GM23338 (cell line): ENCODE measurements at regions not wholly inside any gene's neighbourhood (a gene's known extent, or its start where the extent isn't known, plus 50 kb on each side); places are given as distances from the start of the nearest gene placed in this dataset.

ENCODE experiments used
- ATAC-seq: fragments of 200-7000 bp; cut with Tn5 transposase; 3 replicates; pipeline ENCODE4 v1.9.1; 2020
- DNase-seq: peaks from one replicate; pipeline ENCODE4 v3.0.0-alpha.2; 2015; ENCODE audit warnings: low spot score
- H2AFZ ChIP-seq: fragments of 200-600 bp; sonication (generic); 2 replicates; pipeline ENCODE4 v1.8.0; 2016; ENCODE audit warnings: antibody characterized with exemption, mild to moderate bottlenecking, moderate library complexity
- H3F3A ChIP-seq: fragments of 200-600 bp; sonication (generic); replicated peaks from 2 replicates; pipeline ENCODE4 v1.8.0; 2017; ENCODE audit warnings: antibody characterized with exemption, mixed run types, low read depth
- H3K27ac ChIP-seq: fragments of 200-600 bp; sonication (generic); 2 replicates; pipeline ENCODE4 v1.6.1; 2016; ENCODE audit warnings: low read depth
- H3K27me3 ChIP-seq: fragments of 200-600 bp; sonication (generic); 2 replicates; pipeline ENCODE4 v1.8.0; 2016; ENCODE audit warnings: mild to moderate bottlenecking, mixed run types, moderate library complexity; ENCODE audit not compliant: insufficient read depth
- H3K36me3 ChIP-seq: fragments of 200-600 bp; sonication (generic); 2 replicates; pipeline ENCODE4 v1.8.0; 2016; ENCODE audit warnings: mild to moderate bottlenecking; ENCODE audit not compliant: insufficient read depth
- H3K4me1 ChIP-seq: fragments of 200-600 bp; sonication (generic); 2 replicates; pipeline ENCODE4 v1.8.0; 2016; ENCODE audit warnings: mild to moderate bottlenecking, moderate library complexity; ENCODE audit not compliant: insufficient read depth
- H3K4me2 ChIP-seq: fragments of 200-600 bp; sonication (generic); 2 replicates; pipeline ENCODE4 v1.7.1; 2017; ENCODE audit warnings: mixed run types
- H3K4me3 ChIP-seq: fragments of 200-600 bp; sonication (generic); 2 replicates; pipeline ENCODE4 v1.6.1; 2016; ENCODE audit warnings: mixed run types
- H3K79me2 ChIP-seq: fragments of 200-600 bp; sonication (generic); replicated peaks from 2 replicates; pipeline ENCODE4 v1.8.0; 2017; ENCODE audit warnings: mild to moderate bottlenecking; ENCODE audit not compliant: insufficient read depth
- H3K9me2 ChIP-seq: fragments of 200-600 bp; sonication (generic); 2 replicates; pipeline ENCODE4 v1.8.0; 2017; ENCODE audit not compliant: insufficient read depth
- H4K20me1 ChIP-seq: fragments of 200-600 bp; sonication (generic); replicated peaks from 2 replicates; pipeline ENCODE4 v1.8.0; 2017; ENCODE audit warnings: mild to moderate bottlenecking; ENCODE audit not compliant: insufficient read depth
- H3K27ac Mint-ChIP-seq: 2 replicates; pipeline ENCODE4 v1.8.0; 2020; ENCODE audit warnings: inconsistent platforms, mild to moderate bottlenecking, moderate library complexity, mixed read lengths
- H3K27me3 Mint-ChIP-seq: 3 replicates; pipeline ENCODE4 v1.8.0; 2022; ENCODE audit warnings: low read depth, mild to moderate bottlenecking, moderate library complexity, mixed read lengths, inconsistent platforms; ENCODE audit not compliant: insufficient read depth, poor library complexity
- H3K36me3 Mint-ChIP-seq: 3 replicates; pipeline ENCODE4 v1.8.0; 2021; ENCODE audit warnings: low read depth, mild to moderate bottlenecking, inconsistent platforms, moderate library complexity, mixed read lengths
- H3K4me1 Mint-ChIP-seq: 3 replicates; pipeline ENCODE4 v1.8.0; 2020; ENCODE audit warnings: mild to moderate bottlenecking, inconsistent platforms, mixed read lengths
- H3K4me3 Mint-ChIP-seq: 3 replicates; pipeline ENCODE4 v1.8.0; 2021; ENCODE audit warnings: moderate library complexity, mild to moderate bottlenecking, inconsistent platforms, mixed read lengths
- H3K9me3 Mint-ChIP-seq: 3 replicates; pipeline ENCODE4 v1.8.0; 2020; ENCODE audit warnings: moderate library complexity, mild to moderate bottlenecking, inconsistent platforms, mixed read lengths
- CREB1 ChIP-seq: fragments of 250-450 bp; sonication (Bioruptor Pico); IDR thresholded peaks from 2 replicates; pipeline ENCODE4 v1.5.0; 2020; ENCODE audit warnings: low read depth, mild to moderate bottlenecking, moderate library complexity
- EZH2 ChIP-seq: fragments of 200-600 bp; sonication (generic); IDR thresholded peaks from one replicate; pipeline ENCODE4 v1.8.0; 2017; ENCODE audit warnings: antibody characterized with exemption, mild to moderate bottlenecking, low read depth; ENCODE audit not compliant: unreplicated experiment
- JUNB ChIP-seq: IDR thresholded peaks from one replicate; pipeline ENCODE4 v1.6.1; 2016; ENCODE audit warnings: antibody characterized with exemption; ENCODE audit not compliant: unreplicated experiment
- NANOG ChIP-seq: IDR thresholded peaks from 2 replicates; pipeline ENCODE4 v1.6.1; 2016; ENCODE audit warnings: antibody characterized with exemption, borderline replicate concordance
- POLR2AphosphoS5 ChIP-seq: IDR thresholded peaks from 2 replicates; pipeline ENCODE4 v1.6.1; 2016; ENCODE audit warnings: antibody characterized with exemption, low read depth
- ZNF462 ChIP-seq: fragments of 250-450 bp; sonication (Bioruptor Pico); IDR thresholded peaks from 2 replicates; pipeline ENCODE4 v1.5.0; 2020; ENCODE audit warnings: mild to moderate bottlenecking, moderate library complexity

GRCh38 chr4:166312166-166312565 lies 439.1 kb downstream of the TLL1 start:
- Mint-ChIP-seq H3K9me3 (no peaks in the 10 kb centered on the region), H3K27ac (peak overlapping the region; percentile 45; the same call in 1 of the 2 replicates), H3K27me3 (no peaks in the 10 kb centered on the region), H3K4me1 (peaks cover 2% of the 10 kb centered on the region; the same call in 1 of the 3 replicates), H3K4me3 (no peak overlapping the region), H3K36me3 (no peaks in the 10 kb centered on the region)
- Histone ChIP-seq H3K4me3 (no peak overlapping the region), H3K27ac (no peak overlapping the region), H3K4me1 (no peaks in the 10 kb centered on the region), H4K20me1 (no peaks in the 10 kb centered on the region), H3K79me2 (no peaks in the 10 kb centered on the region), H3K4me2 (no peak overlapping the region), H3K9me2 (no peaks in the 10 kb centered on the region), H3K27me3 (no peaks in the 10 kb centered on the region), H3F3A (no peaks in the 10 kb centered on the region), H2AFZ (no peak overlapping the region), H3K36me3 (no peaks in the 10 kb centered on the region)
- TF ChIP-seq JUNB (no peak), NANOG (no peak), ZNF462 (no peak), EZH2 (no peak), CREB1 (CRISPR knock-in tag) (no peak)
- ATAC-seq (no peak), DNase-seq (peak; percentile 8)

- Histone ChIP-seq H3K4me3 (no peak overlapping the region), H3K27me3 (no peaks in the 10 kb centered on the region), H2AFZ (no peak overlapping the region), H4K20me1 (no peaks in the 10 kb centered on the region), H3K36me3 (no peaks in the 10 kb centered on the region), H3K4me1 (no peaks in the 10 kb centered on the region), H3K79me2 (no peaks in the 10 kb centered on the region), H3F3A (no peaks in the 10 kb centered on the region), H3K4me2 (no peak overlapping the region), H3K27ac (no peak overlapping the region), H3K9me2 (no peaks in the 10 kb centered on the region)
- DNase-seq (no peak), ATAC-seq (no peak)
- H3K4me3 Mint-ChIP-seq: no peak overlapping the region
- no peaks in the 10 kb centered on the region for H3K36me3 Mint-ChIP-seq
- H3K4me1 Mint-ChIP-seq: peaks cover 2% of the 10 kb centered on the region; the same call in 1 of the 3 replicates
- no peak overlapping the region for H3K27ac Mint-ChIP-seq
- H3K27me3 Mint-ChIP-seq: no peaks in the 10 kb centered on the region
- H3K9me3 Mint-ChIP-seq: no peaks in the 10 kb centered on the region
- no peak for TF ChIP-seq EZH2
- TF ChIP-seq POLR2AphosphoS5: no peak
- no peak for TF ChIP-seq ZNF462
These were observed 441.9 kb downstream of the TLL1 start for GRCh38 chr4:166314902-166315301.
